ENCODE measurements at regions not wholly inside any gene's neighbourhood (a gene's known extent, or its start where the extent isn't known, plus 50 kb on each side); places are given as distances from the start of the nearest gene placed in this dataset.

GRCh38 chr3:153952091-153952490 is 169.1 kb upstream of the ARHGEF26 start:
- DNase-seq (ENCODE audit: low read depth, low spot score), result no peak
- Histone ChIP-seq H3K4me3 (ENCODE audit: insufficient read length, low read depth) (no peak overlapping the region), H3K4me1 (ENCODE audit: insufficient read depth, insufficient read length) (no peaks in the 10 kb centered on the region), H3K27me3 (ENCODE audit: insufficient read depth, insufficient read length) (no peaks in the 10 kb centered on the region), H3K9ac (ENCODE audit: insufficient read length, low read depth) (no peak overlapping the region), H3K36me3 (ENCODE audit: insufficient read depth, insufficient read length, low read length) (no peaks in the 10 kb centered on the region), H3K9me3 (ENCODE audit: insufficient read depth, low read length) (no peaks in the 10 kb centered on the region)
- TF ChIP-seq SUZ12 (IDR thresholded peaks at IDR 0.05; ENCODE audit: extremely low read depth, insufficient read depth, insufficient read length), result no peak
- TF ChIP-seq ZNF274 (IDR thresholded peaks at IDR 0.05; ENCODE audit: low read depth, low read length), result no peak
- TF ChIP-seq YY1 (IDR thresholded peaks at IDR 0.05; ENCODE audit: insufficient read depth, insufficient read length), result no peak

GRCh38 chr3:153956613-153957012 is 164.6 kb upstream of the ARHGEF26 start:
- no peak for DNase-seq (ENCODE audit: low read depth, low spot score)
- Histone ChIP-seq H3K36me3 (ENCODE audit: insufficient read depth, insufficient read length, low read length) (no peaks in the 10 kb centered on the region), H3K4me1 (ENCODE audit: insufficient read depth, insufficient read length) (no peaks in the 10 kb centered on the region), H3K9ac (ENCODE audit: insufficient read length, low read depth) (no peak overlapping the region), H3K4me3 (ENCODE audit: insufficient read length, low read depth) (no peak overlapping the region), H3K27me3 (ENCODE audit: insufficient read depth, insufficient read length) (no peaks in the 10 kb centered on the region), H3K9me3 (ENCODE audit: insufficient read depth, low read length) (no peaks in the 10 kb centered on the region)
- no peak for TF ChIP-seq SUZ12 (IDR thresholded peaks at IDR 0.05; ENCODE audit: extremely low read depth, insufficient read depth, insufficient read length)
- no peak for TF ChIP-seq YY1 (IDR thresholded peaks at IDR 0.05; ENCODE audit: insufficient read depth, insufficient read length)
- TF ChIP-seq ZNF274 (IDR thresholded peaks at IDR 0.05; ENCODE audit: low read depth, low read length), result no peak

- no peak for DNase-seq (ENCODE audit: low read depth, low spot score)
- no peak for TF ChIP-seq ZNF274 (IDR thresholded peaks at IDR 0.05; ENCODE audit: low read depth, low read length)
- no peak for TF ChIP-seq YY1 (IDR thresholded peaks at IDR 0.05; ENCODE audit: insufficient read depth, insufficient read length)
- no peak for TF ChIP-seq SUZ12 (IDR thresholded peaks at IDR 0.05; ENCODE audit: extremely low read depth, insufficient read depth, insufficient read length)
- H3K9ac ChIP-seq (ENCODE audit: insufficient read length, low read depth), result no peak overlapping the region
- no peak overlapping the region for H3K4me3 ChIP-seq (ENCODE audit: insufficient read length, low read depth)
- no peaks in the 10 kb centered on the region for H3K27me3 ChIP-seq (ENCODE audit: insufficient read depth, insufficient read length)
- no peaks in the 10 kb centered on the region for H3K9me3 ChIP-seq (ENCODE audit: insufficient read depth, low read length)
- no peaks in the 10 kb centered on the region for H3K4me1 ChIP-seq (ENCODE audit: insufficient read depth, insufficient read length)
- no peaks in the 10 kb centered on the region for H3K36me3 ChIP-seq (ENCODE audit: insufficient read depth, insufficient read length, low read length)
Observed at GRCh38 chr3:153957421-153957820, 163.8 kb upstream of the ARHGEF26 start.

GRCh38 chr3:153958635-153959595 is 162.3 kb upstream of the ARHGEF26 start:
- Histone ChIP-seq H3K9me3 (ENCODE audit: insufficient read depth, low read length) (no peaks in the 10 kb centered on the region), H3K4me3 (ENCODE audit: insufficient read length, low read depth) (no peak overlapping the region), H3K9ac (ENCODE audit: insufficient read length, low read depth) (no peak overlapping the region), H3K4me1 (ENCODE audit: insufficient read depth, insufficient read length) (no peaks in the 10 kb centered on the region), H3K36me3 (ENCODE audit: insufficient read depth, insufficient read length, low read length) (no peaks in the 10 kb centered on the region), H3K27me3 (ENCODE audit: insufficient read depth, insufficient read length) (no peaks in the 10 kb centered on the region)
- DNase-seq (ENCODE audit: low read depth, low spot score), result no peak
- no peak for TF ChIP-seq YY1 (IDR thresholded peaks at IDR 0.05; ENCODE audit: insufficient read depth, insufficient read length)

GRCh38 chr3:153960458-153961074 is 160.6 kb upstream of the ARHGEF26 start:
- Histone ChIP-seq H3K4me3 (ENCODE audit: insufficient read length, low read depth) (no peak overlapping the region), H3K4me1 (ENCODE audit: insufficient read depth, insufficient read length) (no peaks in the 10 kb centered on the region), H3K9ac (ENCODE audit: insufficient read length, low read depth) (no peak overlapping the region), H3K9me3 (ENCODE audit: insufficient read depth, low read length) (no peaks in the 10 kb centered on the region), H3K27me3 (ENCODE audit: insufficient read depth, insufficient read length) (no peaks in the 10 kb centered on the region), H3K36me3 (ENCODE audit: insufficient read depth, insufficient read length, low read length) (no peaks in the 10 kb centered on the region)
- TF ChIP-seq YY1 (IDR thresholded peaks at IDR 0.05; ENCODE audit: insufficient read depth, insufficient read length) (no peak), ZNF274 (IDR thresholded peaks at IDR 0.05; ENCODE audit: low read depth, low read length) (no peak), SUZ12 (IDR thresholded peaks at IDR 0.05; ENCODE audit: extremely low read depth, insufficient read depth, insufficient read length) (no peak)
- DNase-seq (ENCODE audit: low read depth, low spot score), result no peak

GRCh38 chr3:153961494-153961893 is 159.7 kb upstream of the ARHGEF26 start:
- DNase-seq (ENCODE audit: low read depth, low spot score), result no peak

GRCh38 chr3:153963012-153963411 is 158.2 kb upstream of the ARHGEF26 start:
- H3K4me3 ChIP-seq (ENCODE audit: insufficient read length, low read depth), result no peak overlapping the region
- no peaks in the 10 kb centered on the region for H3K4me1 ChIP-seq (ENCODE audit: insufficient read depth, insufficient read length)
- no peaks in the 10 kb centered on the region for H3K36me3 ChIP-seq (ENCODE audit: insufficient read depth, insufficient read length, low read length)

More at GRCh38 chr3:153961494-153961893, 159.7 kb upstream of the ARHGEF26 start:
- Histone ChIP-seq H3K27me3 (ENCODE audit: insufficient read depth, insufficient read length) (no peaks in the 10 kb centered on the region), H3K4me3 (ENCODE audit: insufficient read length, low read depth) (no peak overlapping the region), H3K9ac (ENCODE audit: insufficient read length, low read depth) (no peak overlapping the region), H3K9me3 (ENCODE audit: insufficient read depth, low read length) (no peaks in the 10 kb centered on the region), H3K36me3 (ENCODE audit: insufficient read depth, insufficient read length, low read length) (no peaks in the 10 kb centered on the region), H3K4me1 (ENCODE audit: insufficient read depth, insufficient read length) (no peaks in the 10 kb centered on the region)
- TF ChIP-seq ZNF274 (IDR thresholded peaks at IDR 0.05; ENCODE audit: low read depth, low read length), result no peak

More at GRCh38 chr3:153963012-153963411, 158.2 kb upstream of the ARHGEF26 start:
- Histone ChIP-seq H3K27me3 (ENCODE audit: insufficient read depth, insufficient read length) (no peaks in the 10 kb centered on the region), H3K9ac (ENCODE audit: insufficient read length, low read depth) (no peak overlapping the region), H3K9me3 (ENCODE audit: insufficient read depth, low read length) (no peaks in the 10 kb centered on the region)
- DNase-seq (ENCODE audit: low read depth, low spot score), result no peak
- TF ChIP-seq ZNF274 (IDR thresholded peaks at IDR 0.05; ENCODE audit: low read depth, low read length) (no peak), SUZ12 (IDR thresholded peaks at IDR 0.05; ENCODE audit: extremely low read depth, insufficient read depth, insufficient read length) (no peak), YY1 (IDR thresholded peaks at IDR 0.05; ENCODE audit: insufficient read depth, insufficient read length) (no peak)

Data from NT2/D1 (cell line).